HepG2 (cell line): ENCODE measurements at regions not wholly inside any gene's neighbourhood (a gene's known extent, or its start where the extent isn't known, plus 50 kb on each side); places are given as distances from the start of the nearest gene placed in this dataset.

Source experiments
- ATAC-seq: fragments of 200-7000 bp; cut with Tn5 transposase; 3 replicates; pipeline ENCODE4 v1.9.1; 2020; ENCODE audit warnings: mild to moderate bottlenecking, moderate library complexity
- BruUV-seq: library from RNA; stranded (reverse); fragments of 400-500 nt; replicated peaks from 2 replicates; lab custom pipeline; 2021; lab: Mats Ljungman, UMichigan
- CTCF ChIA-PET: fragments of 300-600 bp; formaldehyde crosslinking; extraction: SDS; loops from one replicate; lab custom pipeline; 2021; ENCODE audit warnings: low total read pairs, inconsistent platforms, low intra/inter-chr PET ratio; lab: Yijun Ruan, JAX
- POLR2A ChIA-PET: fragments of 350-600 bp; sonication (Branson Sonifier 250); formaldehyde crosslinking; loops from one replicate; lab custom pipeline; 2020; ENCODE audit warnings: antibody characterized with exemption, inconsistent platforms; lab: Yijun Ruan, JAX
- DNase-seq: peaks from one replicate; pipeline ENCODE4 v3.0.0-alpha.2; 2015; ENCODE audit warnings: low spot score
- FAIRE-seq: peaks from 3 replicates; lab custom pipeline; 2011; peaks lifted over from hg19 to GRCh38; lab: Jason Lieb, UNC
- H2AFZ ChIP-seq: one replicate; pipeline ENCODE4 v1.6.1; 2011; ENCODE audit warnings: low read length, inconsistent platforms
- H3K27ac ChIP-seq: fragments of 300-600 bp; 3 replicates; pipeline ENCODE4 v1.8.0; 2011; ENCODE audit warnings: mixed run types, mild to moderate bottlenecking, mixed read lengths, low read length, inconsistent platforms; ENCODE audit not compliant: insufficient read depth; ENCODE audit errors: extremely low read length
- H3K27me3 ChIP-seq, 2 experiments: fragments of 200-600 bp in 1 of 2; 2 replicates in 1 of 2; 3 replicates in 1 of 2; pipeline versions ENCODE4 v1.6.0 to v1.8.0; 2011; ENCODE audit warnings: low read length in 2 of 2, mild to moderate bottlenecking in 2 of 2, moderate library complexity in 2 of 2, inconsistent platforms in 1 of 2; ENCODE audit not compliant: insufficient read depth in 2 of 2, control insufficient read depth in 1 of 2
- H3K36me3 ChIP-seq, 2 experiments: fragments of 200-600 bp in 1 of 2; replicated peaks in 1 of 2; 2 replicates in 1 of 2; 3 replicates in 1 of 2; pipeline versions ENCODE4 v1.5.1 to v1.8.0; 2011; ENCODE audit warnings: low read length in 2 of 2, inconsistent platforms in 1 of 2; ENCODE audit not compliant: insufficient read depth in 2 of 2, control insufficient read depth in 1 of 2
- H3K4me1 ChIP-seq: 2 replicates; pipeline ENCODE4 v1.5.1; 2012; ENCODE audit warnings: low read length, inconsistent platforms; ENCODE audit not compliant: insufficient read depth
- H3K4me2 ChIP-seq: 2 replicates; pipeline ENCODE4 v1.6.0; 2011; ENCODE audit warnings: low read depth, low read length, inconsistent platforms
- H3K4me3 ChIP-seq, 3 experiments: fragments of 200-600 bp in 1 of 3; sonication (generic), shearing (Covaris generic) in 1 of 3; replicated peaks in 1 of 3; 2 replicates each; pipeline ENCODE4 v1.5.1; 2011 to 2016; ENCODE audit warnings: low read length in 3 of 3, inconsistent platforms in 2 of 3, low read depth in 2 of 3, mild to moderate bottlenecking in 2 of 3, control low read depth in 1 of 3, mixed read lengths in 1 of 3; ENCODE audit not compliant: insufficient read depth in 1 of 3
- H3K79me2 ChIP-seq: one replicate; pipeline ENCODE4 v1.6.1; 2011; ENCODE audit warnings: low read length, inconsistent platforms; ENCODE audit not compliant: insufficient read depth
- H3K9ac ChIP-seq: 2 replicates; pipeline ENCODE4 v1.6.0; 2011; ENCODE audit warnings: mild to moderate bottlenecking, low read depth, low read length, inconsistent platforms; ENCODE audit not compliant: insufficient read depth
- H3K9me3 ChIP-seq: 2 replicates; pipeline ENCODE4 v1.5.1; 2012; ENCODE audit warnings: mild to moderate bottlenecking, low read length
- H4K20me1 ChIP-seq: 2 replicates; pipeline ENCODE4 v1.6.0; 2011; ENCODE audit warnings: inconsistent platforms, mild to moderate bottlenecking, low read length, moderate library complexity; ENCODE audit not compliant: insufficient read depth
- CEBPG ChIP-seq: IDR thresholded peaks from 2 replicates; pipeline ENCODE4 v1.6.1; 2016
- DMTF1 ChIP-seq: sonication (generic); formaldehyde crosslinking; IDR thresholded peaks from 2 replicates; pipeline ENCODE4 v1.4.0; 2020; ENCODE audit warnings: mild to moderate bottlenecking, missing genetic modification reagents
- KMT2A ChIP-seq: sonication (generic); formaldehyde crosslinking; IDR thresholded peaks from 2 replicates; pipeline ENCODE4 v1.4.0; 2020; ENCODE audit warnings: missing genetic modification reagents
- SALL2 ChIP-seq: sonication (generic); formaldehyde crosslinking; IDR thresholded peaks from 2 replicates; pipeline ENCODE4 v1.8.1; 2023; ENCODE audit warnings: mild to moderate bottlenecking, missing genetic modification reagents, inconsistent platforms
- ZNF335 ChIP-seq: sonication (generic); formaldehyde crosslinking; IDR thresholded peaks from 2 replicates; pipeline ENCODE4 v1.4.0; 2020; ENCODE audit warnings: missing genetic modification reagents
- ZNF646 ChIP-seq: sonication (generic); formaldehyde crosslinking; IDR thresholded peaks from 2 replicates; pipeline ENCODE4 v1.9.0; 2021; ENCODE audit warnings: mild to moderate bottlenecking, missing genetic modification reagents
- ZNF703 ChIP-seq: sonication (generic); formaldehyde crosslinking; IDR thresholded peaks from 2 replicates; pipeline ENCODE4 v1.5.1; 2020; ENCODE audit warnings: missing genetic modification reagents, mild to moderate bottlenecking, moderate library complexity, borderline replicate concordance
- in situ Hi-C: cut with HindIII; loops from 2 replicates; pipeline ENCODE4 v1.10.0; 2017; ENCODE audit warnings: low pct_unique_long_range_greater_than_20kb; ENCODE audit not compliant: extremely low pct_ligation_motif_present
- intact Hi-C: fragments of 100-400 bp; cut with micrococcal nuclease; formaldehyde crosslinking; loops from one replicate; pipeline ENCODE4 v1.10.0; 2022; ENCODE audit not compliant: unreplicated experiment
- TF ChIP-seq, protein P1 (sequence below): sonication (generic); formaldehyde crosslinking; IDR thresholded peaks from 2 replicates; pipeline ENCODE4 v1.9.0; 2021; ENCODE audit warnings: missing genetic modification reagents, mild to moderate bottlenecking, borderline replicate concordance
- TF ChIP-seq, protein P2 (sequence below): sonication (generic); formaldehyde crosslinking; IDR thresholded peaks from 2 replicates; pipeline ENCODE4 v1.4.0; 2020; ENCODE audit warnings: missing genetic modification reagents

GRCh38 chr4:175930471-175930870 lies 118.4 kb upstream of the GPM6A start:
- in situ Hi-C loops (loop anchor here (25.0 kb wide), 1 partner anchor 407 kb away; no protein-coding TSS in a partner anchor), intact Hi-C loops (no loop called here)
- FAIRE-seq (no peak), DNase-seq (no peak), ATAC-seq (no peak)
- Histone ChIP-seq H3K79me2 (no peaks in the 10 kb centered on the region), H3K27ac (no peak overlapping the region), H3K27me3 (no peaks in the 10 kb centered on the region; a peak in 1 of 5 replicates), H3K4me2 (no peak overlapping the region), H3K36me3 (no peaks in the 10 kb centered on the region), H3K9me3 (no peaks in the 10 kb centered on the region), H3K4me3 (no peak overlapping the region), H3K9ac (no peak overlapping the region), H4K20me1 (no peaks in the 10 kb centered on the region), H2AFZ (no peak overlapping the region), H3K4me1 (0 out of 2 replicates have a peak, but pooled peaks cover 6% of the 10 kb centered on the region)
- ChIA-PET POLR2A (no interaction called here), CTCF (no interaction called here)
- no TSS peak for BruUV-seq
- TF ChIP-seq ZNF335 (CRISPR knock-in tag) (no peak), ZNF703 (no peak), CEBPG (no peak), ZNF646 (CRISPR knock-in tag) (no peak), DMTF1 (no peak), SALL2 (no peak), KMT2A (CRISPR knock-in tag) (no peak)
- TF ChIP-seq, protein P1, sequence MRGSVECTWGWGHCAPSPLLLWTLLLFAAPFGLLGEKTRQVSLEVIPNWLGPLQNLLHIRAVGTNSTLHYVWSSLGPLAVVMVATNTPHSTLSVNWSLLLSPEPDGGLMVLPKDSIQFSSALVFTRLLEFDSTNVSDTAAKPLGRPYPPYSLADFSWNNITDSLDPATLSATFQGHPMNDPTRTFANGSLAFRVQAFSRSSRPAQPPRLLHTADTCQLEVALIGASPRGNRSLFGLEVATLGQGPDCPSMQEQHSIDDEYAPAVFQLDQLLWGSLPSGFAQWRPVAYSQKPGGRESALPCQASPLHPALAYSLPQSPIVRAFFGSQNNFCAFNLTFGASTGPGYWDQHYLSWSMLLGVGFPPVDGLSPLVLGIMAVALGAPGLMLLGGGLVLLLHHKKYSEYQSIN (CRISPR knock-in tag) = no peak
- TF ChIP-seq, protein P2, sequence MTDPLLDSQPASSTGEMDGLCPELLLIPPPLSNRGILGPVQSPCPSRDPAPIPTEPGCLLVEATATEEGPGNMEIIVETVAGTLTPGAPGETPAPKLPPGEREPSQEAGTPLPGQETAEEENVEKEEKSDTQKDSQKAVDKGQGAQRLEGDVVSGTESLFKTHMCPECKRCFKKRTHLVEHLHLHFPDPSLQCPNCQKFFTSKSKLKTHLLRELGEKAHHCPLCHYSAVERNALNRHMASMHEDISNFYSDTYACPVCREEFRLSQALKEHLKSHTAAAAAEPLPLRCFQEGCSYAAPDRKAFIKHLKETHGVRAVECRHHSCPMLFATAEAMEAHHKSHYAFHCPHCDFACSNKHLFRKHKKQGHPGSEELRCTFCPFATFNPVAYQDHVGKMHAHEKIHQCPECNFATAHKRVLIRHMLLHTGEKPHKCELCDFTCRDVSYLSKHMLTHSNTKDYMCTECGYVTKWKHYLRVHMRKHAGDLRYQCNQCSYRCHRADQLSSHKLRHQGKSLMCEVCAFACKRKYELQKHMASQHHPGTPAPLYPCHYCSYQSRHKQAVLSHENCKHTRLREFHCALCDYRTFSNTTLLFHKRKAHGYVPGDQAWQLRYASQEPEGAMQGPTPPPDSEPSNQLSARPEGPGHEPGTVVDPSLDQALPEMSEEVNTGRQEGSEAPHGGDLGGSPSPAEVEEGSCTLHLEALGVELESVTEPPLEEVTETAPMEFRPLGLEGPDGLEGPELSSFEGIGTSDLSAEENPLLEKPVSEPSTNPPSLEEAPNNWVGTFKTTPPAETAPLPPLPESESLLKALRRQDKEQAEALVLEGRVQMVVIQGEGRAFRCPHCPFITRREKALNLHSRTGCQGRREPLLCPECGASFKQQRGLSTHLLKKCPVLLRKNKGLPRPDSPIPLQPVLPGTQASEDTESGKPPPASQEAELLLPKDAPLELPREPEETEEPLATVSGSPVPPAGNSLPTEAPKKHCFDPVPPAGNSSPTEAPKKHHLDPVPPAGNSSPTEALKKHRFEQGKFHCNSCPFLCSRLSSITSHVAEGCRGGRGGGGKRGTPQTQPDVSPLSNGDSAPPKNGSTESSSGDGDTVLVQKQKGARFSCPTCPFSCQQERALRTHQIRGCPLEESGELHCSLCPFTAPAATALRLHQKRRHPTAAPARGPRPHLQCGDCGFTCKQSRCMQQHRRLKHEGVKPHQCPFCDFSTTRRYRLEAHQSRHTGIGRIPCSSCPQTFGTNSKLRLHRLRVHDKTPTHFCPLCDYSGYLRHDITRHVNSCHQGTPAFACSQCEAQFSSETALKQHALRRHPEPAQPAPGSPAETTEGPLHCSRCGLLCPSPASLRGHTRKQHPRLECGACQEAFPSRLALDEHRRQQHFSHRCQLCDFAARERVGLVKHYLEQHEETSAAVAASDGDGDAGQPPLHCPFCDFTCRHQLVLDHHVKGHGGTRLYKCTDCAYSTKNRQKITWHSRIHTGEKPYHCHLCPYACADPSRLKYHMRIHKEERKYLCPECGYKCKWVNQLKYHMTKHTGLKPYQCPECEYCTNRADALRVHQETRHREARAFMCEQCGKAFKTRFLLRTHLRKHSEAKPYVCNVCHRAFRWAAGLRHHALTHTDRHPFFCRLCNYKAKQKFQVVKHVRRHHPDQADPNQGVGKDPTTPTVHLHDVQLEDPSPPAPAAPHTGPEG = no peak
